Esophagus muscularis mucosa (tissue), 4 donors: ENCODE measurements at regions not wholly inside any gene's neighbourhood (a gene's known extent, or its start where the extent isn't known, plus 50 kb on each side); places are given as distances from the start of the nearest gene placed in this dataset.

Experiments used
- DNase-seq: peaks from one replicate; pipeline ENCODE4 v3.0.0-alpha.2; 2017; ENCODE audit errors: extremely low spot score
- H3K27ac ChIP-seq, 4 donors: fragments of 200-600 bp; sonication (generic); replicated peaks in 1 of 4; 1 replicate in 3 of 4; 2 replicates in 1 of 4; pipeline ENCODE4 v1.5.1; 2016 to 2019; ENCODE audit warnings: mild to moderate bottlenecking in 1 of 4
- H3K27me3 ChIP-seq, 4 donors: fragments of 200-600 bp; sonication (generic); one replicate each; pipeline versions ENCODE4 v1.5.1 to v1.6.0; 2016 to 2019
- H3K36me3 ChIP-seq, 4 donors: fragments of 200-600 bp; sonication (generic); one replicate each; pipeline ENCODE4 v1.5.1; 2016 to 2019
- H3K4me1 ChIP-seq, 4 donors: fragments of 200-600 bp; sonication (generic); one replicate each; pipeline ENCODE4 v1.5.1; 2016 to 2019
- H3K4me3 ChIP-seq, 4 donors: fragments of 200-600 bp; sonication (generic); 1 replicate in 2 of 4; 2 replicates in 2 of 4; pipeline ENCODE4 v1.5.1; 2016 to 2019; ENCODE audit warnings: mild to moderate bottlenecking in 4 of 4, moderate library complexity in 1 of 4
- H3K9me3 ChIP-seq, 4 donors: fragments of 200-600 bp; sonication (generic); 1 replicate in 3 of 4; 2 replicates in 1 of 4; pipeline ENCODE4 v1.5.1; 2016 to 2019
- EP300 ChIP-seq: sonication (generic); formaldehyde crosslinking; IDR thresholded peaks from one replicate; pipeline ENCODE4 v1.6.1; 2017; ENCODE audit warnings: antibody characterized with exemption
- POLR2A ChIP-seq: fragments of 450-650 bp; IDR thresholded peaks from one replicate; pipeline ENCODE4 v1.6.1; 2017; ENCODE audit warnings: antibody characterized with exemption, moderate library complexity, mild to moderate bottlenecking, low read depth
- POLR2AphosphoS5 ChIP-seq, 2 donors: sonication (generic); formaldehyde crosslinking; IDR thresholded peaks; one replicate each; pipeline ENCODE4 v1.6.1; 2017; ENCODE audit warnings: antibody characterized with exemption in 2 of 2
- WGBS: methylation state at CpG from one replicate; pipeline ENCODE4 v1.1.5; 2018; 5-methylcytosine and 5-hydroxymethylcytosine counted together
- intact Hi-C: fragments of 100-400 bp; cut with DNase I; formaldehyde crosslinking; loops from one replicate; pipeline ENCODE4 v1.15.1; 2023
- TF ChIP-seq, protein P1 (sequence below), 3 experiments: fragments of 200-600 bp in 2 of 3; fragments of 450-650 bp in 1 of 3; sonication (generic) in 2 of 3; IDR thresholded peaks; one replicate each; pipeline ENCODE4 v1.5.1; 2017 to 2019; ENCODE audit warnings: antibody characterized with exemption in 3 of 3, mild to moderate bottlenecking in 2 of 3, moderate library complexity in 1 of 3

DNA sequence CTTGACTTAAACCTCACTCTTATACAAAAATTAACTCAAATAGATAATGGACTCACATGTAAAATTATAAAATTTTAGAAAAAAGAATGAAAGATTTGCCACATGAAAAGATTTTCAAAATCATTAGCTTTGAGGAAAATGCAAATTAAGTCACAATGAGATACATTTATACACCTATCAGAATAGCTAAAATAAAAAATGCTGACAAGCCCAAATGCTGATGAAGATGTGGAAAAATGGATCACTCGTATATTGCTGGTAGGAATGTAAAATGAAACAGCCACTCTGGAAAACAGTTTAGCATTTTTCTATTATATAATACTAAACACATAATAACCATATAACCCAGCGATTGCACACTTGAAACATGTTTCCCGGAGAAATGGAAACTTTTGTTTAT is 316.2 kb downstream of the ANKRD50 start:
- TF ChIP-seq POLR2AphosphoS5 (IDR thresholded peaks at IDR 0.05) (no peak), POLR2A (no peak), EP300 (no peak)
- TF ChIP-seq, protein P1, sequence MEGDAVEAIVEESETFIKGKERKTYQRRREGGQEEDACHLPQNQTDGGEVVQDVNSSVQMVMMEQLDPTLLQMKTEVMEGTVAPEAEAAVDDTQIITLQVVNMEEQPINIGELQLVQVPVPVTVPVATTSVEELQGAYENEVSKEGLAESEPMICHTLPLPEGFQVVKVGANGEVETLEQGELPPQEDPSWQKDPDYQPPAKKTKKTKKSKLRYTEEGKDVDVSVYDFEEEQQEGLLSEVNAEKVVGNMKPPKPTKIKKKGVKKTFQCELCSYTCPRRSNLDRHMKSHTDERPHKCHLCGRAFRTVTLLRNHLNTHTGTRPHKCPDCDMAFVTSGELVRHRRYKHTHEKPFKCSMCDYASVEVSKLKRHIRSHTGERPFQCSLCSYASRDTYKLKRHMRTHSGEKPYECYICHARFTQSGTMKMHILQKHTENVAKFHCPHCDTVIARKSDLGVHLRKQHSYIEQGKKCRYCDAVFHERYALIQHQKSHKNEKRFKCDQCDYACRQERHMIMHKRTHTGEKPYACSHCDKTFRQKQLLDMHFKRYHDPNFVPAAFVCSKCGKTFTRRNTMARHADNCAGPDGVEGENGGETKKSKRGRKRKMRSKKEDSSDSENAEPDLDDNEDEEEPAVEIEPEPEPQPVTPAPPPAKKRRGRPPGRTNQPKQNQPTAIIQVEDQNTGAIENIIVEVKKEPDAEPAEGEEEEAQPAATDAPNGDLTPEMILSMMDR (IDR thresholded peaks at IDR 0.05): no peak
- 94% methylated on average over 3 of the region's 3 CpGs for WGBS

DNA sequence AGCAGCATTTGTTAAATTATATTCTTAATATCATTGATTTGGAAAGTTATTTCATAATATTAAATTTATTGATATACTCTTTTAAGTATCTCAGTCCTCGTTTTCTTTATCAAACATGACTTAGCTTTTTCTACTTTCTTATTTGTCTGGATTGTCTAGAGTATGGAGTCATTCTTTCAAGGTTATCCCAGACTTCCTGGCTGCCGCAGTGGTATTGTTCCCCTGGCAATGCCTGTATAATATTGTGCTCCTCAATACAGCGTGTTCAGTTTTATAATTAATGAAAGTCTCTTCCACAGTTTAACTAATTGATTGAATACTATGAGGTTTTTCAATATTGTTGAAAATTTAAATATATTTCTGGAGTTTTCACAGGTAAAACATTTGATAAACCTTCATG is 310.9 kb downstream of the ANKRD50 start:
- no peak for DNase-seq
- H3K9me3 ChIP-seq: no peaks in the 10 kb centered on the region
- no peaks in the 10 kb centered on the region for H3K36me3 ChIP-seq
- intact Hi-C loops: no loop called here
- 73% methylated on average over 3 of the region's 3 CpGs for WGBS
- H3K4me3 ChIP-seq: no peak overlapping the region
- TF ChIP-seq EP300: no peak
- TF ChIP-seq POLR2A: no peak
- TF ChIP-seq POLR2AphosphoS5 (IDR thresholded peaks at IDR 0.05): no peak
- H3K27ac ChIP-seq: no peak overlapping the region
- H3K27me3 ChIP-seq: no peaks in the 10 kb centered on the region
- H3K4me1 ChIP-seq: no peaks in the 10 kb centered on the region

More for the DNA sequence above, 316.2 kb downstream of the ANKRD50 start:
- intact Hi-C loops: no loop called here
- Histone ChIP-seq H3K4me3 (no peak overlapping the region), H3K9me3 (no peaks in the 10 kb centered on the region), H3K36me3 (no peaks in the 10 kb centered on the region), H3K4me1 (no peaks in the 10 kb centered on the region), H3K27me3 (no peaks in the 10 kb centered on the region), H3K27ac (no peak overlapping the region)
- no peak for DNase-seq

- intact Hi-C loops: no loop called here
- Histone ChIP-seq H3K36me3 (no peaks in the 10 kb centered on the region), H3K27me3 (no peaks in the 10 kb centered on the region), H3K27ac (no peak overlapping the region), H3K4me1 (peaks cover 0 to 6% (median 3%) of the 10 kb centered on the region in 4 donors), H3K4me3 (no peak overlapping the region), H3K9me3 (no peaks in the 10 kb centered on the region)
- no peak for DNase-seq
- TF ChIP-seq POLR2AphosphoS5 (IDR thresholded peaks at IDR 0.05) (no peak), POLR2A (no peak), EP300 (no peak)
- TF ChIP-seq, protein P1 (IDR thresholded peaks at IDR 0.05): no peak
- 45% methylated on average over 4 of the region's 4 CpGs for WGBS
Observed at GRCh38 chr4:124409044-124409443, 303.5 kb downstream of the ANKRD50 start.

- Histone ChIP-seq H3K4me3 (no peak overlapping the region), H3K27ac (no peak overlapping the region), H3K36me3 (no peaks in the 10 kb centered on the region), H3K9me3 (no peaks in the 10 kb centered on the region), H3K4me1 (peaks cover 0 to 5% (median 0%) of the 10 kb centered on the region in 4 donors), H3K27me3 (no peaks in the 10 kb centered on the region)
- no peak for TF ChIP-seq POLR2A
- intact Hi-C loops: no loop called here
- DNase-seq: no peak
- 64% methylated on average over 2 of the region's 2 CpGs for WGBS
Observed at GRCh38 chr4:124414276-124415040, 298.1 kb downstream of the ANKRD50 start.

- Histone ChIP-seq H3K4me3 (no peak overlapping the region), H3K27me3 (no peaks in the 10 kb centered on the region), H3K4me1 (peaks cover 0 to 5% (median 0%) of the 10 kb centered on the region in 4 donors), H3K27ac (peak overlapping the region in 1 of 4 donors; percentile 50), H3K9me3 (no peaks in the 10 kb centered on the region), H3K36me3 (no peaks in the 10 kb centered on the region)
- intact Hi-C loops: no loop called here
- no peak for DNase-seq
- WGBS: 59% methylated on average over 6 of the region's 6 CpGs
- TF ChIP-seq EP300 (no peak), POLR2A (no peak), POLR2AphosphoS5 (IDR thresholded peaks at IDR 0.05) (no peak)
- TF ChIP-seq, protein P1 (IDR thresholded peaks at IDR 0.05): no peak
Observed at GRCh38 chr4:124415146-124415545, 297.4 kb downstream of the ANKRD50 start.
